ENCODE measurements at regions not wholly inside any gene's neighbourhood (a gene's known extent, or its start where the extent isn't known, plus 50 kb on each side); places are given as distances from the start of the nearest gene placed in this dataset.

DNA sequence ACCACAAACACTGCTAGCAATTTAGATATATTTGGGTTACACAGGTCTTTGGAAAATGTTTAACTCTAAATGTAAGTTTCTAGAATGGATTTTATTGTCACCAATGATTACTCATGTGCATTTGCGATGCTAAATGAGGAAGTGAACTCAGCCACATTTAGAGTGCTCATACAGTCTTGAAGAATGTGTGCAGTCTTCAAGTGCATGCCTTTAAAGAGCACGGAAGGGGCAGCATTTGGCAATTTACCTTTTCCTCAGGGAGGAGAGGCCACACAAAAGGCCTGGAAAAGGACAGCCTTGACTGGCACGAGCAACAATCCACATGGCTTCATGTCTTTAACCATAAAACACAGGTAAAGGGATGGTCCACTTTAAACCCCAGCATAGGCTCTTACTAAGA lies 78.5 kb upstream of the STK17B start:
- DNase-seq, result peak; percentile 83

GRCh38 chr2:196251132-196251531 lies 79.8 kb upstream of the STK17B start:
- no peak for DNase-seq

- no peak for DNase-seq
Observed at GRCh38 chr2:196252408-196253115, 81.2 kb upstream of the STK17B start.

DNA sequence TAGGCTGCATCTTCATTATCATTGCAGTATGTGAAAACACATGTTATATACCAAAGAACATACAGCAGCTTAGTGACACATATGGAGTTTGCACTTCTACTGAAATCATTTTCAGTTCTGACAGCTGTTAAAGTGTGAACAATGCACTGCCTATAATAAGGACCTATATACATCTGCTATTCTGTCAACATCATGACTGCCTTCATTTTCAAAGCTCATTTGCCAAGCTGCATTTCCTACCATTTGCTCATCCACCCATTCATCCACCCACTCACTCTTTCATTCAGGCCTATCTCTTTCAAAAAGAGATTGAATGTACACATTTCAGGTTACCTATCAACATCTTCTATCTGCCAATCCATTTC lies 81.7 kb upstream of the STK17B start:
- DNase-seq, result no peak

DNA sequence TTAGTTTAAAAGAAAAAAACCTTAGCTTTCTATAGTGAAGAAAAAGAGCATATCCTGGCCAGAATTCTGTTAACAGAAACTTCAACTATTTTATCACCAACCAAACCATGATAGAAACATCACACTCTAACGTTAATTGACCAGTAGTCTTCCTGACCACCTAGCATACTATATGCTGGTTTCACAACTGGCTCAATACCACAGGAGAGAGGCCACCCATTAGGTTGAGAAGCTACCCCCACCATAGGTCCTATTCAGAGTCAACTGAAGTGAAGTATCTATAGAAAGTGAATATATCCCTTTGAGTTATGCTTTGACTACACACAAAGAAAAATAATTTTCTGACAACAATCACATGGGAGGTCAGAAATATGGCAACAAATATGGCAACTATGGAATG lies 85.2 kb upstream of the STK17B start:
- no peak for DNase-seq

- DNase-seq, result no peak
Observed at GRCh38 chr2:196257086-196257485, 85.7 kb upstream of the STK17B start.

DNA sequence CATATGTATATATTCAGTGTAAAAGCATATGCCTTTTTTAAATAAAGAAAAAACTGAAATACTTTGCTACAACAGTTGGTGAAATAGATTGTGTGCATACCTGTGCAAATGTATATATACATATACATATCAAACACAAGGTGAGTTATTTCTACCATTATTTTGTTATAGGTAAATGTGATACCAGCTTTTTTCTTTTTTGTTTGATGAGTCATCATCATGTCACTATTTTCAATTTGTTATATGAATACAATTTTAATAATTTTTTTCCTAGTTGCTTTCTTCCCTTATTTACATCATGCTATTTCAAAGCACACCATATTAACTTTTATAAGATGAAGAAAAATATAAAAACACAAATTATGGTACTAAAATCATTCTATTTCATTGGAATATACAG lies 87.0 kb upstream of the STK17B start:
- DNase-seq, result no peak

DNA sequence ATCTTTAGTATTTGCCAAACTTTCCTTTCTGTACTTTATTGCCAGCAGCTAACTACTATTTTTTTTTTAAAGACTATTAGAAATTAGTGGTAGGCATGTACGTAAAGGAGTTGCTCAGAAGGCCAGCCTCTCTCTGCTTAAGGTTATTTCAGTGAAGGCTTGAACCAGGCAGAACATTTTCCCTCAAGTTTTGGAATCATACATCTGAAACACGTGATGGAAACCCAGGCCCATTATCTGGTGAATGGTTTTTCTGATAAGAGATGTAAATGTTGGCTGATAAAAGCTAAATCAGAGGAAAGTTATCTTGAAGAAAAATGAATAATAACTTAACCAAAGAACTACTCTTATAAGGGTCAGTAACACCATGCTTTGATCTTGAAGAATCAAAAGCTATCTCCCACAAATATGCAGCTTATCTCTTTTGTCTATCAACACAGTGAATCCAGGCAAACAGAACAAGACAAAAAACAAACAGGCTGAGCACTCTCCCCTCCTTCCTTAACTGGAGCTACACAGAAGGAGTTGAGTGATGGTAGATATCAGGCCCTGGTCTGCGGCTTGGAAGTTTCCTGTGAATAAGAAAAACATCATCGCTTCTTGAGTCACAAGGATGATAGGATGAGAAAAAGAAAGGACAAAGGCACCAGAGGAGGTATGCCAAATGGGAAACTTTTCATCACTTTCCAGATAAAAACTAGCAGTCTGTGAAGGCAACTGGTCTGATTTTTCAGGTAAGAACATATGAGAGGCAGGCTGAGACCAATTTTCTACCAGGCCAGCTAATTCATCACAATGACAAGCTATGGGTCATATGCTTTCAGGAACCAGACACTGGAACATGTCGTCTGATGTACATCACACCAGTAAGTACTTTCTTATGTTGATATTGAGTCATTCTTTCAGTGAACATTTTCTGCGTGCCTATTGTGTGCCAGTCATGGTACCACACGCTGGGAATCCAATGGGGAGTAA lies 88.4 kb upstream of the STK17B start:
- peak; percentile 87 for DNase-seq

GRCh38 chr2:196260546-196260945 lies 89.2 kb upstream of the STK17B start:
- DNase-seq, result no peak

DNA sequence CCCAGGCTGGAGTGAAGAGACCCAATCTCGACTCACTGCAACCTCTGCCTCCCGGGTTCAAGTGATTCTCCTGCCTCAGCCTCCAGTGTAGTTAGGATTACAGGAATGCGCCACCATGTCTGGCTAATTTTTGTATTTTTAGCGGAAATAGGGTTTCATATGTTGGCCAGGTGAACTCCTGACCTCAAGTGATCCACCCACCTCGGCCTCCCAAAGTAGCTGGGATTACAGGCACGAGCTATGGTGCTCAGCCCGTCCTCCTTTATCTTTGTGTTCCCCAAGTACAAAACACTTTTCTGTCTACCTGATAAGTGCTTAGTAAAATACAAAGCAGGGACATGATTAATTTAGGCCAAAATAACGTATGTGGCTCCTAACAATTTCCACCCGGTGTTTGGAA lies 91.2 kb upstream of the STK17B start:
- peak; percentile 52 for DNase-seq

DNA sequence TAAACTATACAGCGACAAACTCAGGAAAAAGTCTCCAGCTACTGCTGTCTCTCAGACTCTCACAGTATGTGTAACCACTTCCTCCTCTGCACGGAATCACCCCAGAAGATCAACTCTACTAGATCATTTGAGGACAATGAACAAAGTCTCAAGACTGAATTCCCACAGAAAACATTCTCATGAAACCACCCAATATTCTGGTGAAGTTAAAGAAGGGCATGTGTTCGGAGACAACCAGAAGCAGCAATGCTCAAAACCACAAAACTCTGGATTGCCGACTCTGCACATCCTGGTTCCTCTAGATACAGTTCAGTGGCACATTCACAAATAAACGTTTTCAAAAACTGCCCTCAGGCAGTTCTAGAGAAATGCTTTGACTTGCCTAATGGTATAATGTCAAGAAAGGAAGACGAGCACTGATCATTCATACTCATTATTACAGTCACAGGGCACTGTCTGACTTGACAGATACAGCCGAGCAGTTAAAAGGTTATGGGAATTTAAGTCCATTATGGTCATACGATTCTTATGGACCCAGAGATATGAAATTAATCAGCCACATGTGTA lies 91.9 kb upstream of the STK17B start:
- peak; percentile 93 for DNase-seq

GRCh38 chr2:196266351-196266750 lies 95.0 kb upstream of the STK17B start:
- no peak for DNase-seq

DNA sequence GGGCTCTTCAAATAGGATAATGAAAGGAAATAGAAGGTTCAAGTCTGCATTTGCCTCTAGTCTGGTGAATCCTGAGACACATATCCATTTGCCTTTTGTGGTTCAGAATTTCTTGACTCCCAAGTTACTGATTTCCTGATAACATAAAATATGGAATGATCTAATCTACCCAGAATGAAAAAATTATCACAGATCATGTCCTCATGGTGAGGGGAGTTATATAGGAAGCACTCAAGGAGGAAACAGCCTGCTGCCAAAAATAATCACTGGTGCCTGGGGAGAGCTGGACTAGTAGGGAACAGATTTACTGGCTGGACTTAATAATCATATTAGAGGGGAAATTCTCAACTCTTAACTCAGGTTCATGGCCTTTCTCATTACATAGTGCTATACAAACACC lies 95.5 kb upstream of the STK17B start:
- no peak for DNase-seq

DNA sequence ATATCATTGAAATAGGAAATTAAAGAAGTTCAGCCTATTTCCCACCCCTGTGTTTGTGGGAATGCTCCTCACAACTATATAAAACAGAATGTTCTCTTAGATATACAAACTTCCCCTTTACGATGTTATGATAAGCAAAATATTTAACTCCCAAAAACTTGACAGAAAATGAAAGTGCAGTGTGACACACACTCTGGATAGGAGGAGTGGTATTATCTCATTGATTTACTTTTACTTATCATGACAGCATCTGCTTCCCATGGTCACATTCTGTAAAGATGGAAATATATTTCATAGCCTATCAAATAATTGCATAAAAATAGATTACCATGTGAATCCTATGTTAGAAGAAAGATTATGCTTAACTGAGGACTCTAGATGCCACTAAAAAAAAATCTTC lies 96.6 kb upstream of the STK17B start:
- peak; percentile 84 for DNase-seq

GRCh38 chr2:196268538-196269338 lies 97.4 kb upstream of the STK17B start:
- peak; percentile 66 for DNase-seq

GRCh38 chr2:196271795-196272194 lies 100.4 kb upstream of the STK17B start:
- no peak for DNase-seq

DNA sequence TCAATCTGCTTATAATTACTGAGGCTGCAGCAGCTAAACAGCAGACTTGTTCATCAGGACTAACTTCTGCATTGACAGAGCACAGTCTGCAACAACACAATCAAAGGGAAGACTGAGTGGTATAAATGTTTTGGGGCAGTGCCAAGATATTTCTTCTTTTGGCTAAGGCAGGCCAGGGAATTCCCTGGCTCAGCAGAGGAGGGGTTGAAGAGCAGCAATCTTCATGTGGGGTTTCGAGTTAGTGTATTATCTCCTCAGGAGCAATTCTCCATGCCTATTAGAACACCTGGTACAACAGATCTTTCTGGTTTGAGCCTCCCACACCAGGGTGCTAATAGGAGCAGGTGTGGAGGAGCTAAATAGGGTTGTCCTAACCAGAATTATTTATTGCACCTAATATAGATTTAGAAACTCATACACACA lies 103.0 kb upstream of the STK17B start:
- peak; percentile 22 for DNase-seq

GRCh38 chr2:196275646-196276352 lies 104.4 kb upstream of the STK17B start:
- DNase-seq, result peak; percentile 61

DNA sequence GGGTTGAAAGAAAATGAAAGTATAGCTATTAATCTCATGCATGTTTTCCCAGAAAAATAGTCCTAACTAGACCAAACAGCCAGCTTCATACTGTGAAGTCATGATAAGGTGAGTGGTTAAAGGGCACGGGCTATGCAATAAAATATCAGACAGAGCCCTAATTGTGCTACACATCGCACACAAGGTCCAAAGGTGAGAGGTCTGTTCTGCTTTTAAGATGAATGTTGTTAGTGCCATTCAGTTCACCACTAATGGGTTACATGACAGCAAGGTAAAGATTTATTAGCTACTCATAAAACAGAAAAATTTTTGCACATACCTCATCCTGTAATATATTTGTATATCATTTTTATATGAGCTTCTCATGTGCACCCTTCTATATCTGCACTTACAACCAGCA lies 105.0 kb upstream of the STK17B start:
- peak; percentile 61 for DNase-seq

- DNase-seq, result peak; percentile 77
Observed at GRCh38 chr2:196277002-196277401, 105.6 kb upstream of the STK17B start.

DNA sequence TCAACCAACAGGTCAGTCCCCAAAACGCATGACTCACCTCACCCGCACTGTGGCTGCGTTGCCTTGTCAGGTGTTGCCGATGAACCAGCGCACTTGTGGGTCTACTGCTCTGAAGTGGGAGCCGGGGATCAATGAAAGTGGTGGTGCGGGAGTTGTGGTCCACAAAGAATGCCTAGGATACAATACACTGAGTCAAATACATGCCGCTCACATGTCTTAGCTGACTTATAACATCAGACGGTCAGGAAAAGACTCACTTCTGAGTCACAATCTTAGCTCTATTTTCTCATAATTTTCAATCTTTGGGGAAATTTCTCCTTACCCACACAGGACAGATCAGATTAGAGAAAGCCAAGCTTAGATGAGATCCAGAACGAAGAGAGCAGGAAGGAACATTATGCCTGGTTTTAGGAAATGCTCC lies 107.1 kb upstream of the STK17B start:
- no peak for DNase-seq

DNA sequence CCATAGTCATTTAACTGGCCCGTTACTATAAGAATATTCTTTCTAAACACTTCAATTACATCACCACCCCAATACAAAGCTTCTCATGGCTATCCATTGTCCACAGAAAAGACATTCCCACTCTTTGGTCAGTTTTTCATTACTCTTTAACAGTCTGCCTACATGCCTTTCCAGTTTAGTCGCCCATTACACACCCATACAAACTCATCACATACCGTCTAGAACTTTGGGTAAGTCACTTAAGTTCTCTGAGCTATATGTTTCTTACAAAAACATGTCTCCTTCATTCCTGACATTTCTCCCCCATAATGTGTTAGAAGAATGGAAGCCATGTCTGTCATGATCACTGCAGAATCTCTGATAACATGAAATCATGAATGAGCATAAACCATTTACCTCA lies 108.2 kb upstream of the STK17B start:
- DNase-seq, result no peak

Measured in OCI-M1 (cell line).